NB4 (cell line): ENCODE measurements at regions not wholly inside any gene's neighbourhood (a gene's known extent, or its start where the extent isn't known, plus 50 kb on each side); places are given as distances from the start of the nearest gene placed in this dataset.

Source experiments
- CTCF ChIP-seq: IDR thresholded peaks from one replicate; pipeline ENCODE4 v1.5.1; 2012; ENCODE audit warnings: low read depth, low read length
- MAX ChIP-seq: IDR thresholded peaks from 2 replicates; pipeline ENCODE4 v1.6.1; 2011; ENCODE audit warnings: low read depth, low read length
- MYC ChIP-seq: IDR thresholded peaks from 2 replicates; pipeline ENCODE4 v1.6.1; 2011; ENCODE audit warnings: low read depth, low read length
- POLR2A ChIP-seq: IDR thresholded peaks from 2 replicates; pipeline ENCODE4 v1.6.1; 2011; ENCODE audit warnings: mild to moderate bottlenecking; ENCODE audit not compliant: insufficient read length; ENCODE audit errors: extremely low read depth

DNA sequence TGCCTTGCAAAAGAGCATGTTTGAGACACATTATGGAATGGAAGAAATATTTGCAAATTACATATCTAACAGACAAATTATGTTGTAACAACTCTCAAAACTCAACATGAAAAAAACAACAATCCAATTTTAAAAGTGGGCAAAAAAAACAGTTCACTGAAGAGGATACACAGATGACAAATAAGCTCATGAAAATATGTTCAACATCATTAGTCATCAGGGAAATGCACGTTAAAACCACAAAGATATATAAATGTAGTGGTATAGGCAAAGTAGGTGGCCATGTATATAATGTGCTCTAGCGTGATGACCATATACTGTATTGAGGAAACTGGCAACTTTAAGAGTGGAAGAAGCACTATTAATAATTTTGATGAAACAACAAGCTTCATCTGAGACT is 220.1 kb downstream of the IRS1 start:
- TF ChIP-seq CTCF (no peak), POLR2A (no peak), MYC (no peak), MAX (no peak)
